IPS DF 6.9 (cell line): ENCODE measurements at regions not wholly inside any gene's neighbourhood (a gene's known extent, or its start where the extent isn't known, plus 50 kb on each side); places are given as distances from the start of the nearest gene placed in this dataset.
"Not testable (repeated sequence)": the region's sequence is repeated elsewhere in the genome, so short reads cannot be mapped to it uniquely, and the experiment has no call there.

Experiments
- DNase-seq: peaks from one replicate; pipeline ENCODE4 v3.0.0-alpha.2; 2013; ENCODE audit warnings: low read depth, low spot score
- H3K27ac ChIP-seq: one replicate; pipeline ENCODE4 v1.5.1; 2013; ENCODE audit warnings: low read length, control low read depth
- H3K27me3 ChIP-seq: 2 replicates; pipeline ENCODE4 v1.6.1; 2013; ENCODE audit warnings: mild to moderate bottlenecking, low read length; ENCODE audit not compliant: control insufficient read depth, insufficient read depth
- H3K36me3 ChIP-seq: 2 replicates; pipeline ENCODE4 v1.6.1; 2013; ENCODE audit warnings: low read length; ENCODE audit not compliant: control insufficient read depth, insufficient read depth
- H3K4me1 ChIP-seq: 2 replicates; pipeline ENCODE4 v1.6.1; 2013; ENCODE audit warnings: low read length; ENCODE audit not compliant: control insufficient read depth, insufficient read depth
- H3K4me3 ChIP-seq: 2 replicates; pipeline ENCODE4 v1.5.1; 2013; ENCODE audit warnings: mild to moderate bottlenecking, low read length
- H3K9me3 ChIP-seq: 2 replicates; pipeline ENCODE4 v1.6.1; 2013; ENCODE audit warnings: low read length, inconsistent platforms; ENCODE audit not compliant: control insufficient read depth, insufficient read depth
- WGBS: extraction: QIAGEN DNeasy Blood & Tissue Kit; methylation state at CpG from one replicate; pipeline ENCODE4 v1.1.7; 2013; ENCODE audit warnings: mixed read lengths, missing lambda C conversion rate; ENCODE audit not compliant: insufficient read length, insufficient coverage; 5-methylcytosine and 5-hydroxymethylcytosine counted together

DNA sequence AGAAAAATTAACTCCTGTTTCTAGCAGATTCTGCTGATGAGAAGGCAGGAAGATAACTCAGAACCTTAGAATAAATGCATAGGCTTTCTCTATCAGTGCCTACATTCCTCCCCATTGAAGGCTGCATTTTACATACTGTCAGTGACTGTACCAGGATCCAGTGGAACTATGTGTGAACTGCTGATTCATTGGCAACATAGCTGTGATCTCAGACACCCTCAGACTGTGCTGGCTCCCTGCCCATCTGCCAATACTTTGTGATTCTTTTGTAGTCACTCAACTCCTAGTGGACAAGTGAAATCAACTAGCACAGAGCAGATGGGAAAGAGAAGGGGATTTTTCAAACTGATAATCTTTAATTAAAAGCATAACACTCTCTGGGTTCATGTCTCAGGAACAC is 375.8 kb downstream of the MDFIC start:
- Histone ChIP-seq H3K36me3 (no peaks in the 10 kb centered on the region), H3K4me1 (no peaks in the 10 kb centered on the region), H3K9me3 (no peaks in the 10 kb centered on the region), H3K27me3 (peaks cover 2% of the 10 kb centered on the region; the same call in 1 of the 2 replicates), H3K27ac (no peak overlapping the region), H3K4me3 (no peak overlapping the region)
- no peak for DNase-seq

- no CpG with 5 or more reads among the region's 6 CpGs for WGBS
- no peak overlapping the region for H3K27ac ChIP-seq
Measured at GRCh38 chr7:115293628-115294240, 371.8 kb downstream of the MDFIC start.

GRCh38 chr7:115292381-115292780 is 370.5 kb downstream of the MDFIC start:
- no peak for DNase-seq
- H3K27ac ChIP-seq, result no peak overlapping the region

More at GRCh38 chr7:115293628-115294240, 371.8 kb downstream of the MDFIC start:
- DNase-seq, result no peak
- Histone ChIP-seq H3K9me3 (no peaks in the 10 kb centered on the region), H3K27me3 (peaks cover 2% of the 10 kb centered on the region; the same call in 1 of the 2 replicates), H3K36me3 (no peaks in the 10 kb centered on the region), H3K4me3 (no peak overlapping the region), H3K4me1 (no peaks in the 10 kb centered on the region)

GRCh38 chr7:115289971-115290370 is 368.1 kb downstream of the MDFIC start:
- H3K9me3 ChIP-seq, result no peaks in the 10 kb centered on the region
- no peaks in the 10 kb centered on the region for H3K27me3 ChIP-seq
- no peak overlapping the region for H3K4me3 ChIP-seq
- 100% methylated on average over 1 of the region's 2 CpGs for WGBS
- H3K27ac ChIP-seq, result no peak overlapping the region
- no peaks in the 10 kb centered on the region for H3K4me1 ChIP-seq
- H3K36me3 ChIP-seq, result no peaks in the 10 kb centered on the region
- DNase-seq, result no peak

More at GRCh38 chr7:115292381-115292780, 370.5 kb downstream of the MDFIC start:
- no CpG with 5 or more reads among the region's 3 CpGs for WGBS
- Histone ChIP-seq H3K9me3 (no peaks in the 10 kb centered on the region), H3K4me1 (no peaks in the 10 kb centered on the region), H3K27me3 (no peaks in the 10 kb centered on the region), H3K4me3 (no peak overlapping the region), H3K36me3 (no peaks in the 10 kb centered on the region)

DNA sequence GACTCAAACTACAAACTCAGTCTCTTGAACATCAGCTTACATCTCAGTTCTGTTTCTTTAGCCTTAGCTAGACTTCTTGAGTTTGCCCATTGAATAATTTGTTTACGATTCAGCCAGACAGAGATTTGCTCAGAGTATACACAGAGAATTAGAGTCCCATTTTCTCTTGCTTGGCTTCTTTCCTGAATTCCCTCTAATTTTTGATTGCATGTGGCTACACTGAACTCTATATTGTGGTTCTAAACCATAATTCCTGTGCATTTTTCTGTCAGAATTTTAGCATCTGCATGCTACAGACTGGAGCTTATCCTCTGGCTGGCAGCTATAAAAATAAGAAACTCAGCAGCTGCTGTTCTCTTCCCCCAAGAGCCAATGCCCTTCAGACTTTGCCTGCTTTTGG is 354.9 kb downstream of the MDFIC start:
- H3K4me1 ChIP-seq, result no peaks in the 10 kb centered on the region
- WGBS, result no CpG with 5 or more reads among the region's 1 CpG
- H3K4me3 ChIP-seq, result no peak overlapping the region
- H3K27me3 ChIP-seq, result no peaks in the 10 kb centered on the region
- H3K9me3 ChIP-seq, result no peaks in the 10 kb centered on the region
- H3K36me3 ChIP-seq, result no peaks in the 10 kb centered on the region
- no peak for DNase-seq
- H3K27ac ChIP-seq, result no peak overlapping the region

DNA sequence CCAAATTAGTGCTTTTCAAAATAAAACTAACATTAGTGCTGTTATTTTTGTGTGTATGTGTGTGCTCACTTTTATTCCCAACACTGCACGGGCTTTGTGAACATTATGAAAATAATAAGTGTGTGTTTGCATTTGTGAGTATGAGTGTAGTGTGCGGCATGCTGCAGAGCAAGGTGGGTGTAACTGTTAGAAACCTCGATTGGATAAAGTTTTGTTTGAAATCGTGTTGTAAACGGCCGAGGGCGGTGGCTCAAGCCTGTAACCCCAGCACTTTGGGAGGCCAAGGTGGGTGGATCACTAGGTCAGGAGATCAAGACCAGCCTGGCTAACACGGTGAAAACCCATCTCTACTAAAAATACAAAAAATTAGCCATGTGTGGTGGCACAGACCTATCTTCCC is 352.0 kb downstream of the MDFIC start:
- WGBS, result no CpG with 5 or more reads among the region's 8 CpGs
- not testable (repeated sequence) for H3K9me3 ChIP-seq, H3K4me1 ChIP-seq, H3K36me3 ChIP-seq, H3K4me3 ChIP-seq, H3K27ac ChIP-seq, DNase-seq, H3K27me3 ChIP-seq

DNA sequence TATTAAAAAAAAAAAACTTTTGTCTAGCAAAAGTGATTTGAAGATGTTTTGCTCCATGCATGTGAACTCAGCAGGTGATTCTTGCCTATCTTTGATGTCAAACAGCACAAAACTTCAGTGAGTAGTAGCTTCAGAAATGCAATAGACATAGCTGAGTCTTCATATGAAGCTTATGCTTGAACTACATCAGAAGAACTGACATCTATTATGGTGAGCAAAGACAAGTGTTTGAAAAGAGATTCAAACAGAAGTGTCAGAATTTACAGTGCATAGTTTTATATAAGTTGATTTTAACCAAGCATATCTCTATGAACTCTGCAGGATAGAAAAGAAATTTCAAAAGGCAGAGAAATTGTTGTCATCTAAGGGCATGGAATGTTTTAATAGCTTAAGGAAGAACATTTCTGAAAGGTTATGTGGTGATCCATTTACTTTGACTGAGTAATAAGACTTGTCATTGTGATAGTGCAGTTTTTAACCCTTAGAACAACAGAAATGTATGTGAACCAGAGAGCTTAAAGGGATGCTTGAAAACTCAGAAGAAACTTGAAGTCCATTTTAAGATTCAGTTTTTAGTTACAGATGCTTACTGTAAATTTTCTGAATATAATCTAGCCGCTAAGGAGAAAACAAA is 351.4 kb downstream of the MDFIC start:
- H3K27ac ChIP-seq, result no peak overlapping the region
- no peak for DNase-seq
- no peak overlapping the region for H3K4me3 ChIP-seq
- H3K4me1 ChIP-seq, result no peaks in the 10 kb centered on the region
- H3K36me3 ChIP-seq, result no peaks in the 10 kb centered on the region
- no peaks in the 10 kb centered on the region for H3K9me3 ChIP-seq
- no peaks in the 10 kb centered on the region for H3K27me3 ChIP-seq
- no CpG with 5 or more reads among the region's 1 CpG for whole genome bisulfite sequencing

- Histone ChIP-seq H3K9me3 (no peaks in the 10 kb centered on the region), H3K27ac (no peak overlapping the region), H3K4me1 (no peaks in the 10 kb centered on the region), H3K36me3 (no peaks in the 10 kb centered on the region), H3K27me3 (no peaks in the 10 kb centered on the region), H3K4me3 (no peak overlapping the region)
- no CpG with 5 or more reads among the region's 4 CpGs for WGBS
- no peak for DNase-seq
Measured at GRCh38 chr7:115271332-115272235, 349.7 kb downstream of the MDFIC start.

DNA sequence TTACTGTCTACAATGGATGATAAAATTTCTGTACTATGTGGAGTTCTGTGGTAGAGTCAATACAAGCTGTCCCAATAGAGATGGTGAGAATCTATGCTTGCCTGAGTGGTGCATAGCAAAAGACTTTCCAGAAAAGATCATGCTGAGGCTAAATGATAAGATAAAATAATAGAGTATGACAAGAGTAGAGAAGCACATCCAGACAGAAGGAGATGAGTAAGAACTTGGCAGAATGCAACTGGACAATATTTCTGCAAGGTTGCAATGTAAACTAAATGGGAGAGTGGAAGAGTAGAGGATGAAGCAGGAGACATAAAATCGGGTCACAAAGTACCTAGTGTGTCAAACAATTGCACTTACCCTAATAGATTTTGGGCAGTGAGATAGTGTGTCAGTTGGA is 347.6 kb downstream of the MDFIC start:
- no peaks in the 10 kb centered on the region for H3K27me3 ChIP-seq
- no peak overlapping the region for H3K4me3 ChIP-seq
- DNase-seq, result no peak
- no peaks in the 10 kb centered on the region for H3K9me3 ChIP-seq
- no CpG with 5 or more reads among the region's 1 CpG for WGBS
- H3K36me3 ChIP-seq, result no peaks in the 10 kb centered on the region
- H3K4me1 ChIP-seq, result no peaks in the 10 kb centered on the region
- no peak overlapping the region for H3K27ac ChIP-seq

- no peaks in the 10 kb centered on the region for H3K9me3 ChIP-seq
- no peak for DNase-seq
- no peaks in the 10 kb centered on the region for H3K27me3 ChIP-seq
- no peaks in the 10 kb centered on the region for H3K36me3 ChIP-seq
- H3K4me3 ChIP-seq, result no peak overlapping the region
- H3K4me1 ChIP-seq, result no peaks in the 10 kb centered on the region
- no peak overlapping the region for H3K27ac ChIP-seq
Measured at GRCh38 chr7:115267503-115267902, 345.6 kb downstream of the MDFIC start.
